ENCODE measurements at regions not wholly inside any gene's neighbourhood (a gene's known extent, or its start where the extent isn't known, plus 50 kb on each side); places are given as distances from the start of the nearest gene placed in this dataset.

- TF ChIP-seq CTCF (IDR thresholded peaks at IDR 0.05) = no peak
- TF ChIP-seq EZH2 (IDR thresholded peaks at IDR 0.05; ENCODE audit: borderline replicate concordance, insufficient read depth, low read depth, low read length, poor library complexity, severe bottlenecking) = no peak
Observed at GRCh38 chr2:223226264-223226663, 174.3 kb downstream of the KCNE4 start.

Measured in B cell (primary cell).